ENCODE measurements at regions not wholly inside any gene's neighbourhood (a gene's known extent, or its start where the extent isn't known, plus 50 kb on each side); places are given as distances from the start of the nearest gene placed in this dataset.

- no peak for DNase-seq
Measured at GRCh38 chr21:15370462-15370975, 305.7 kb upstream of the NRIP1 start.

- DNase-seq, result peak; percentile 27
Measured at GRCh38 chr21:15373941-15374340, 309.1 kb upstream of the NRIP1 start.

GRCh38 chr21:15379776-15380175 is 315.0 kb upstream of the NRIP1 start:
- no peak for DNase-seq

GRCh38 chr21:15383588-15383987 is 318.8 kb upstream of the NRIP1 start:
- no peak for DNase-seq

- DNase-seq, result no peak
Measured at GRCh38 chr21:15390049-15390448, 325.2 kb upstream of the NRIP1 start.

- no peak for DNase-seq
Measured at GRCh38 chr21:15397258-15397657, 332.5 kb upstream of the NRIP1 start.

- no peak for DNase-seq
Measured at GRCh38 chr21:15400905-15401304, 328.9 kb upstream of the USP25 start.

- no peak for DNase-seq
Measured at GRCh38 chr21:15401331-15401730, 328.5 kb upstream of the USP25 start.

GRCh38 chr21:15405214-15405613 is 324.6 kb upstream of the USP25 start:
- no peak for DNase-seq

- DNase-seq, result peak; percentile 21
Measured at GRCh38 chr21:15406791-15407190, 323.0 kb upstream of the USP25 start.

GRCh38 chr21:15407585-15407984 is 322.2 kb upstream of the USP25 start:
- DNase-seq, result no peak

GRCh38 chr21:15408089-15408488 is 321.7 kb upstream of the USP25 start:
- no peak for DNase-seq

GRCh38 chr21:15409031-15409430 is 320.8 kb upstream of the USP25 start:
- DNase-seq, result no peak

- DNase-seq, result no peak
Measured at GRCh38 chr21:15410853-15411252, 318.9 kb upstream of the USP25 start.

GRCh38 chr21:15414057-15414456 is 315.7 kb upstream of the USP25 start:
- DNase-seq, result no peak

- no peak for DNase-seq
Measured at GRCh38 chr21:15415541-15416261, 314.1 kb upstream of the USP25 start.

GRCh38 chr21:15421441-15421881 is 308.3 kb upstream of the USP25 start:
- no peak for DNase-seq

- DNase-seq, result no peak
Measured at GRCh38 chr21:15421947-15422346, 307.8 kb upstream of the USP25 start.

GRCh38 chr21:15422783-15423182 is 307.0 kb upstream of the USP25 start:
- no peak for DNase-seq

GRCh38 chr21:15423676-15424445 is 305.9 kb upstream of the USP25 start:
- DNase-seq, result no peak

- DNase-seq, result no peak
Measured at GRCh38 chr21:15425049-15425448, 304.7 kb upstream of the USP25 start.

- DNase-seq, result no peak
Measured at GRCh38 chr21:15430023-15430422, 299.8 kb upstream of the USP25 start.

GRCh38 chr21:15430577-15430976 is 299.2 kb upstream of the USP25 start:
- no peak for DNase-seq

Measured in renal pelvis (tissue), 1 donor.